ENCODE measurements at regions not wholly inside any gene's neighbourhood (a gene's known extent, or its start where the extent isn't known, plus 50 kb on each side); places are given as distances from the start of the nearest gene placed in this dataset.

DNA sequence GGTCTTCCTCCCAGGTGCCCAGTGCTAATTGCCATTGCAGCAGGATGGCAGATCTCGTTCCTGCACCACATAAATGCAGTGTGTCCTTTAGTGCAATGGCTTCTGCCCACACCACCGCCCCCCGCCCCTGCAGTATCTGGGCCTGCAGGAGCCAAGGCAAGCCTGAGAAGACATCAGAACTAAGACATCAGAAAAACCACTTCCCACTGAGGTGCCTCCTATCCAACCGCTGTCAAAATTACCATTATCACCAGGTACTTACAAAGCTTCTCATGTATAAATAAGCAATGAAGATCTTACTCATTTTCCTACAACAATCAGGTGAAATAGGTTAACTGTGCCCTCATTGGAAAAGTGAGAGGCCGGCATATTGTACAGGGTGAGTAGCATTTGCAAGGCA is 228.8 kb downstream of the FBXO15 start:
- no peak for DNase-seq (ENCODE audit: low read depth)

DNA sequence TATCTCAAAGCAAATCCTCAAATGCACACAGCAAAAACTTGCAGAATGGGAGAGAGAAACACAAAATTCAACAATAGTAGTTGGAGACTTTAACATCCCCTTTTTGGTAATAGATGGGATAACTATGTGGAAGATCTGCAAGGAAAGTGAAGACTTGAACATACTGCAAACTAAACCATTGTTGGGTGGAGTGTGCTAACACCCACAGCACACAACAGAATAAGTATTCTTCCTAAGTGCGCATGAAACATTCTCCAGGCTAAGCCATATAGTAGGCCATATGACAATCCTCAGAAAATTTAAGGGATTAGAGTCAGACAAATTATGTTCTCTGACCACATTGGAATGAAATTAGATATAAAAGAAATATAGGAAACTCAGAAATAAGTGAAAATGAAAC is 230.6 kb downstream of the FBXO15 start:
- no peak for DNase-seq (ENCODE audit: low read depth)

DNA sequence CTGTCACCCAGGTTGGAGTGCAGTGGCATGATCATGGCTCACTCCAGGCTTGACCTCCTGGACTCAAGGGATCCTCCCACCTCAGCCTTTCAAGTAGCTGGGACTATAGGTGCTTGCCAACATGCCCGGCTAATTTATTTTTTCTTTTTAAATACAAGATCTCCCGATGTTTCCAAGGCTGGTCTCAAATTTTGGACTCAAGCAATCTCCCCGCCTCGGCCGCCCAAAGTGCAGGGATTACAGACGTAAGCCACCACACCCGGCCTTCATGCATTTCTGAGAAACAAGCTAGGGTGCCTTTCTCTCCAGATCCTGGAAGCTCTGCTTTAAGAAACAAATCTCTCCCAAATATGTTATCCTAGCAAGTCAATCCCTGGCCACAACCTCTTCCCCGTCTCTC is 234.1 kb downstream of the FBXO15 start:
- no peak for DNase-seq (ENCODE audit: low read depth)

- no peak for DNase-seq (ENCODE audit: low read depth)
These were observed 239.3 kb downstream of the FBXO15 start for GRCh38 chr18:73908323-73908722.

GRCh38 chr18:73901566-73901965 is 246.1 kb downstream of the FBXO15 start:
- DNase-seq (ENCODE audit: low read depth): no peak

- no peak for DNase-seq (ENCODE audit: low read depth)
These were observed 246.5 kb downstream of the FBXO15 start for GRCh38 chr18:73901151-73901550.

GRCh38 chr18:73900106-73900835 is 247.4 kb downstream of the FBXO15 start:
- no peak for DNase-seq (ENCODE audit: low read depth)

GRCh38 chr18:73897517-73897916 is 250.1 kb downstream of the FBXO15 start:
- DNase-seq (ENCODE audit: low read depth): no peak

GRCh38 chr18:73896685-73897084 is 250.9 kb downstream of the FBXO15 start:
- no peak for DNase-seq (ENCODE audit: low read depth)

DNA sequence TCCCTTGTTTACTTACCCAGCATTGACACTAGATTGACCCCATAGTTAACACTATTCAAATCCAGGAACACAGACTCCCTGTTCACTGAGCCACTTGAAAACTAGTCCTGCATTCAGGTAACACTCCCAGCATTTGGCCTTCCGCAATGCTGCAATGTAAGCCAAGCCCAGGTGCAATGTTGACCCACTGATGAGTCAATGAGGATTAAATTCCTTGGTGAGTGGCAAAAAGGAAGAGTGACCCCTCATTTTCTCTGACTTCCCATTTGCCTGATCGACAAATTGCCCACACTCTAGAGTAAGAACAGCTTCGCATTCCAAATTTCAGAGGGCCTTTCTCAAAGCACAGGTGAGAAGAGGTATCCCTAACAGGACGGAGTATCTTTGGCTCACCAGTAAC is 251.9 kb downstream of the FBXO15 start:
- no peak for DNase-seq (ENCODE audit: low read depth)

DNA sequence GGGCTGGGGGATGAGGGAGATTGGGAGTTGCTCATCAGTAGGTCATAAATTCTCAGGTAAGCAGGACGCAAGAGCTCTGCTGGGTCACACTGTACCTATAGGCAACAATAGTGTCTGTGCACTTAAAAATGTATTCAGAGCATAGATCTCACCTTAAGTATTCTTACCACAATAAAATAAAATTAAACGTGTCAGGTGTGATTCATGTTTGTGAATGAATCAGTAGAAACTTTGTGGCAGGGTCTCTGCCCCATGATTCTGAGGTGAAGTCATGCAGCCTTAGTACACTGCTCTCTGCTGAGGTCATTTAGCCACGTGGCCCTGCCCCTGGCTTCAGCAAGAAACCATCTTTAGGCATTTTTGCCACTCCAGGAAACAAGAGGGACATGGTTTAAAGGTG is 253.8 kb downstream of the FBXO15 start:
- no peak for DNase-seq (ENCODE audit: low read depth)

GRCh38 chr18:73891572-73892421 is 255.8 kb downstream of the FBXO15 start:
- no peak for DNase-seq (ENCODE audit: low read depth)

DNA sequence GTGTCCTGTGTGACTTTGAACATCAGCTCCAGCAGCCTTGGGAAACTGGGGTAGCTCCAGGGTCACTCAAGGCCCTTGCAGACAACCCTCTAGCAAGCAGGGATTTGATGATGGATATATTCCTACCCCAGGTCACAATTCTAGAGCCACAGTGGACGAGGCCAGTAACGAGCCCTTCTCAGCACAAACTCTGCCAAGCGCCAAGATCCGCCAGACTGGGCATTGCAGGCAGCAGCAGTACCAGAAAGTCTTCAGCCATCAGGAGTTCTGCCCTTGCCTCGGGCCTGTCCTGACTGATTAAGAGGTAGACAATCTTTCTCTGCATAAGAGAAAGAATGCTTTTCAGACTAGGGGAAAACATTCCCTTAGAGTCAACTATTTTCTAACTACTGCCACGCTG is 259.1 kb downstream of the FBXO15 start:
- DNase-seq (ENCODE audit: low read depth): no peak

- DNase-seq (ENCODE audit: low read depth): no peak
These were observed 259.8 kb downstream of the FBXO15 start for GRCh38 chr18:73887801-73888200.

DNA sequence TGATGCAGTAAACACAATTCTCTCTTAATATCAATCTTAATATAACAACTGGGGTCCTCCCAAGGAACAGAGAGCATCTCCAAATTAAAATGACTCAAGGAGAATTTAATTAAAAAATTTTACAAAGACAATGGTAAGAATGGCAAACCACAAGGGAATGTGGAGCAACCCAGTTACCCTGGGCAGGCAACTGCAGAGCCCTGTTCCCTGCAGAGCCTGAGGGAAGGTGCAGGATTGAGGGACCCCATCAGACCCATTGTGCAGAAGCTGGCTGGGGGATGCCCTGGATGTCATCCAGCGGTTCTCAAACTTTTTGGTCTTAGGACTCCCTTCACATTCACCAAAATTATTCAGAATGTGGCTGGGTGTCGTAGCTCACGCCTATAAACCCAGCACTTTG is 262.8 kb downstream of the FBXO15 start:
- DNase-seq (ENCODE audit: low read depth): no peak

DNA sequence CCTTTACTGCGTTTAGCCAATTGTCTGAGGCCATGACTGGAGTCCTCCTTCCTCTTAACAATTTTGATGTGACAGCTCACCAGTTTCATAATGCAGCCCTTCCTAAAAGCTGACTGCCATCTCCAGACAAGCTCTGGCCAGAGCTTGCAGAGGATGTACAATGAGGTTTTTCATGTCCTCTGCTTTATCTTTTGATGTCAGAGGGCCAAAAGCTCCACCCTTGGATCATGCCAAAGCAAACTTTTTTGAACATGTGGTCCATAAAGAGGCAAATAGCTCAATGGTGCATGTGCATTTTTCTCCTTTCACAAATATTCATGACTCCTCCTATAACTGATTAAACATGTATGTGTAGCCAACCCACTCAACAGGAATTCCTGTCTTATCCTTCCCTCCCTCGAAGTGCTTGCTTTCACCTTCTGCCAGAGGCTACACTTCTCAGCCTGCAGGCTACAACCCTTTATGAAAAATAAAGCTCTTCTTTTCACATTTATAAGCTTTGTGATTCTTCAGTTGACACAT is 266.2 kb downstream of the FBXO15 start:
- DNase-seq (ENCODE audit: low read depth): no peak

DNA sequence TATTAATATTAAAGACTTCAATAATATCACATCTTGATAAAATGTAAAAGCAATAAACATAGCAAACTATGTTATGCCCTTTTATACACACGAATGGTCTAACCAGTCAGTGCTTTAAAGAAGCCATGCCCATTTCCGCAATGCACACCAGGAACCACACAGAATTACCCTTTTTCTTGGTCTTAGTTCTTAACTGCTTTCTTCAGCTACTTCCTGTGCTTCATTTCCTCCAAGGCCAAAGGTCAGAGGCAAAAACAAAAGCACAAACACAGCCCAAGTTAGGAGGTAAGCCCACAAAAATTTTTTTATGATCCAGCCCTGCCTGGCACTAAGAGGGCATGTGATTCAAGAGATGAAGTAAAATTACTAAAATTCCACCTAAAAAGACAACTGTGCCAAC is 267.2 kb downstream of the FBXO15 start:
- no peak for DNase-seq (ENCODE audit: low read depth)

GRCh38 chr18:73879766-73880165 is 267.9 kb downstream of the FBXO15 start:
- no peak for DNase-seq (ENCODE audit: low read depth)

- no peak for DNase-seq (ENCODE audit: low read depth)
These were observed 268.3 kb downstream of the FBXO15 start for GRCh38 chr18:73879328-73879727.

GRCh38 chr18:73869182-73869581 is 278.5 kb downstream of the FBXO15 start:
- DNase-seq (ENCODE audit: low read depth): no peak

GRCh38 chr18:73861771-73862170 is 285.9 kb downstream of the FBXO15 start:
- DNase-seq (ENCODE audit: low read depth): no peak

GRCh38 chr18:73859837-73860397 is 287.7 kb downstream of the FBXO15 start:
- DNase-seq (ENCODE audit: low read depth): no peak

Data from stimulated activated CD8-positive, alpha-beta memory T cell treated with anti-CD3 and anti-CD28 coated beads, Interleukin-15, amount 100 ng/mL, for 24 hours (primary cell).